HUES48 (cell line): ENCODE measurements at regions not wholly inside any gene's neighbourhood (a gene's known extent, or its start where the extent isn't known, plus 50 kb on each side); places are given as distances from the start of the nearest gene placed in this dataset.
A peak's percentile ranks its signal among the peaks of the same experiment; 100 is the strongest.

Experiments used
- H3K27ac ChIP-seq: one replicate; pipeline ENCODE4 v1.7.0; 2013; ENCODE audit warnings: low read depth, low read length, inconsistent platforms
- H3K27me3 ChIP-seq: 2 replicates; pipeline ENCODE4 v1.6.1; 2013; ENCODE audit warnings: mild to moderate bottlenecking, low read length; ENCODE audit not compliant: control insufficient read depth, insufficient read depth
- H3K36me3 ChIP-seq: 2 replicates; pipeline ENCODE4 v1.6.1; 2013; ENCODE audit warnings: low read length; ENCODE audit not compliant: control insufficient read depth, insufficient read depth
- H3K4me1 ChIP-seq: 2 replicates; pipeline ENCODE4 v1.6.1; 2013; ENCODE audit warnings: mild to moderate bottlenecking, low read length; ENCODE audit not compliant: control insufficient read depth, insufficient read depth
- H3K4me3 ChIP-seq: 2 replicates; pipeline ENCODE4 v1.5.1; 2013; ENCODE audit warnings: mild to moderate bottlenecking, low read depth, low read length
- H3K9ac ChIP-seq: 2 replicates; pipeline ENCODE4 v1.6.1; 2013; ENCODE audit warnings: mild to moderate bottlenecking, low read depth, low read length, moderate library complexity
- H3K9me3 ChIP-seq: 2 replicates; pipeline ENCODE4 v1.6.1; 2013; ENCODE audit warnings: low read length; ENCODE audit not compliant: control insufficient read depth, insufficient read depth

- H3K27ac ChIP-seq = no peak overlapping the region
- H3K36me3 ChIP-seq = no peaks in the 10 kb centered on the region
- peaks cover 53% of the 10 kb centered on the region for H3K4me1 ChIP-seq
- H3K9ac ChIP-seq = no peak overlapping the region
- no peaks in the 10 kb centered on the region for H3K9me3 ChIP-seq
- H3K4me3 ChIP-seq = no peak overlapping the region
- H3K27me3 ChIP-seq = no peaks in the 10 kb centered on the region; the same call in 1 of the 2 replicates
Measured at GRCh38 chr2:5978131-5978751, 286.1 kb downstream of the SOX11 start.

GRCh38 chr2:5980450-5981190 is 288.4 kb downstream of the SOX11 start:
- no peak overlapping the region for H3K9ac ChIP-seq
- H3K36me3 ChIP-seq = no peaks in the 10 kb centered on the region
- no peak overlapping the region for H3K27ac ChIP-seq

GRCh38 chr2:5982193-5982902 is 290.2 kb downstream of the SOX11 start:
- Histone ChIP-seq H3K9ac (peak overlapping the region; percentile 60; the same call in 1 of the 2 replicates), H3K36me3 (no peaks in the 10 kb centered on the region), H3K4me3 (peak overlapping the region; percentile 49), H3K27ac (no peak overlapping the region), H3K27me3 (no peaks in the 10 kb centered on the region; the same call in 1 of the 2 replicates), H3K4me1 (peaks cover 25% of the 10 kb centered on the region), H3K9me3 (no peaks in the 10 kb centered on the region)

More at GRCh38 chr2:5980450-5981190, 288.4 kb downstream of the SOX11 start:
- H3K4me3 ChIP-seq = no peak overlapping the region
- H3K4me1 ChIP-seq = peaks cover 39% of the 10 kb centered on the region
- no peaks in the 10 kb centered on the region; the same call in 1 of the 2 replicates for H3K27me3 ChIP-seq
- no peaks in the 10 kb centered on the region for H3K9me3 ChIP-seq

DNA sequence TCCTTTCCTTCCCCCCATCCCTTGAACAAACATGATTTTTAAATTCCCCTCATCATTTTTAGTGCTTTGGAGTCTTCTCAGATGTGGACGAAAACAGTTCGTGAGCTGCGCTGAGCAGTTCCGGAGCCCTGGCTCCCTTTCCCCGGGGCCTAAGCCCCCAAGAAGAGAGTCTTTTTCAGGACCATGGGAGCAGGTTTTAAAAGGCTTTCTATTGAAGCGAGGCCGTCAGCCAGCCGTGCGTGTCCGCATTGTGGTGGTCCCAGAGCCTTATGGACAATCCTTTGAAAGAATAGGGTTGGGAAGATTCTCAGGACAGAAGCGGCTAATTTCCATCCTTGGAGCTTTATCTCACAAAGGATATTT is 290.7 kb downstream of the SOX11 start:
- H3K9ac ChIP-seq = no peak overlapping the region
- H3K4me3 ChIP-seq = no peak overlapping the region
- peaks cover 25% of the 10 kb centered on the region for H3K4me1 ChIP-seq
- no peaks in the 10 kb centered on the region; the same call in 1 of the 2 replicates for H3K27me3 ChIP-seq
- H3K36me3 ChIP-seq = no peaks in the 10 kb centered on the region
- H3K9me3 ChIP-seq = no peaks in the 10 kb centered on the region
- no peak overlapping the region for H3K27ac ChIP-seq

GRCh38 chr2:5983511-5984272 is 291.5 kb downstream of the SOX11 start:
- Histone ChIP-seq H3K4me1 (peaks cover 25% of the 10 kb centered on the region), H3K9me3 (no peaks in the 10 kb centered on the region), H3K4me3 (no peak overlapping the region), H3K27me3 (no peaks in the 10 kb centered on the region; the same call in 1 of the 2 replicates), H3K27ac (no peak overlapping the region), H3K9ac (no peak overlapping the region), H3K36me3 (no peaks in the 10 kb centered on the region)

DNA sequence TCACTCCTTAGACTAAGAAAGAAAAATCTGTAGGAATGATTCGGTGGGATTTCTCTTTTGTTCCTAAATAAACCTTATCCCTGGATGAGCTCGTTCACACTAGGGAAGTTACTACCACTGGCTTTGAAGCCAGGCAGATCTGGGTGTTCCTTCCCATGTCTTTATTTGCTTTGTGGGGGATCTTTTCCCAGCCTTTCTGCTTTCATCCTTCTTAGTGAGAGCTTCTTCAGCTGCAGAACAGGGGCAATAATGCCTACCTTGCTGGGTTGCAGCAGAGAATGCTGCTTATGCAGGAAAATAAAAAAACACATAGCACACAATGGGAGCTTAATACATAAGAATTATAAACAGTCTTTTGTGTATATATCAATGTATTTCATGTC is 292.1 kb downstream of the SOX11 start:
- H3K9ac ChIP-seq = no peak overlapping the region
- peaks cover 25% of the 10 kb centered on the region for H3K4me1 ChIP-seq
- no peak overlapping the region for H3K4me3 ChIP-seq
- no peaks in the 10 kb centered on the region; the same call in 1 of the 2 replicates for H3K27me3 ChIP-seq
- H3K27ac ChIP-seq = no peak overlapping the region
- H3K36me3 ChIP-seq = no peaks in the 10 kb centered on the region
- H3K9me3 ChIP-seq = no peaks in the 10 kb centered on the region

GRCh38 chr2:5984946-5985345 is 292.8 kb downstream of the SOX11 start:
- H3K27me3 ChIP-seq = no peaks in the 10 kb centered on the region; the same call in 1 of the 2 replicates
- H3K4me1 ChIP-seq = peaks cover 25% of the 10 kb centered on the region
- H3K9ac ChIP-seq = no peak overlapping the region
- H3K4me3 ChIP-seq = no peak overlapping the region
- H3K36me3 ChIP-seq = no peaks in the 10 kb centered on the region
- no peak overlapping the region for H3K27ac ChIP-seq
- no peaks in the 10 kb centered on the region for H3K9me3 ChIP-seq

GRCh38 chr2:5985536-5986385 is 293.6 kb downstream of the SOX11 start:
- Histone ChIP-seq H3K9me3 (no peaks in the 10 kb centered on the region), H3K4me1 (peaks cover 21% of the 10 kb centered on the region), H3K27ac (no peak overlapping the region), H3K36me3 (no peaks in the 10 kb centered on the region), H3K27me3 (no peaks in the 10 kb centered on the region; the same call in 1 of the 2 replicates), H3K4me3 (no peak overlapping the region), H3K9ac (no peak overlapping the region)

DNA sequence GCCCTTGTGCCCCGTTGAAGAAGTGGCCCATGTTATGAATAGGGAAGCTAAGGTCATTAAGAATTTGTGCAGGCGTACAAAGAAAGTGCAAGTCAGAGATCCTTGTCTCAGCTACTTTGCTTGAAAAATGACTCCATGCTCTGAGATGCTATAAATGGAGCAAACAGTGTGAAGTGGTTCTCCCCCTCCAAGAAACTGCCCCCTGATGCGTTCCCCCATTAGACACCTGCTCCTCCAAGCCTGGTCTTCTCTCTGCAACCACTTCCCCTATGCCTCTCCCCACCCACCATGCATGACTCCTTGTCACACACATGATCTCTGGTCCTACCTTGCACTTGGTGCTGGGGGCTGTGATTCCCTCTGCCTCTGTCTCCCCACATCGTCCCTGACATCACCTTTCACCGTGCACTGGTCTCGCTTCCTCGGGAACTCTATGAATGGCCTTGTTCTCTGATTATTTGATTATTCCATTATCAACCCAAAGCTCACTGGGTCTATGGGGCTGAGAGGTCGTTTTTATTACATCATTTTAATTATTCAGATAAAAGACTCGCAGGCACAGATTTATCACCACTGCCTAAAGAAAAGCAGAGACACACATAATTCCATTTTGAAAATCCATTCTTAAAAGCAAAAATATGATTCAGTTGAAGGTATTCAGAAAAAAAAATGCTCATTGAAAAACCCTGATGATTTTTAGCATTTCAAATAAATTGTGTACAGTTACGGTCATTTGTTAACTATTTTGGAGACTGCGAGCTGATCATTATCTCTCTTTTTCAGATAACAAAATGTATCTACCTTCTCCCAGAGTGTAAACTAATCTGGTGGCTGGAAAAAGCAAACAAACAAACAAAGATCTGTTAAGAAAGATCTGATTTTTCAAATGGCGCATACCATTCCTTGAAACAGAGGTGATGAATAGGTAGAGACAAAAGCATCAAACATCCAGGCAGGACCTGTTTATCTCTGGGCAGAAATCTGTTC is 294.9 kb downstream of the SOX11 start:
- Histone ChIP-seq H3K27ac (no peak overlapping the region), H3K4me3 (no peak overlapping the region), H3K9ac (no peak overlapping the region), H3K27me3 (no peaks in the 10 kb centered on the region; the same call in 1 of the 2 replicates), H3K9me3 (no peaks in the 10 kb centered on the region), H3K36me3 (no peaks in the 10 kb centered on the region), H3K4me1 (peaks cover 12% of the 10 kb centered on the region)
